Left cardiac atrium (tissue), 4 donors: ENCODE measurements at regions not wholly inside any gene's neighbourhood (a gene's known extent, or its start where the extent isn't known, plus 50 kb on each side); places are given as distances from the start of the nearest gene placed in this dataset.
"Not testable (repeated sequence)": the region's sequence is repeated elsewhere in the genome, so short reads cannot be mapped to it uniquely, and the experiment has no call there.

Experiments used
- ATAC-seq, 2 donors: fragments of 200-7000 bp; cut with Tn5 transposase; one replicate each; pipeline ENCODE4 v1.9.1; 2020; ENCODE audit warnings: mild to moderate bottlenecking in 2 of 2, moderate library complexity in 2 of 2
- DNase-seq: peaks from one replicate; pipeline ENCODE4 v3.0.0-alpha.2; 2020
- intact Hi-C, 2 donors: fragments of 100-400 bp; cut with DNase I; formaldehyde crosslinking; loops; one replicate each; pipeline versions ENCODE4 v1.14.1 to v1.15.1; 2022 to 2023
- donor health status: DM: no; HTN: yes; CAD: no.
- donor health status: DM: no; HTN: yes; CAD: no; lungs with severe emphysema.
- donor health status: DM: yes; HTN: yes; CAD: no.
- donor health status: Dilated cardiomyopathy.

DNA sequence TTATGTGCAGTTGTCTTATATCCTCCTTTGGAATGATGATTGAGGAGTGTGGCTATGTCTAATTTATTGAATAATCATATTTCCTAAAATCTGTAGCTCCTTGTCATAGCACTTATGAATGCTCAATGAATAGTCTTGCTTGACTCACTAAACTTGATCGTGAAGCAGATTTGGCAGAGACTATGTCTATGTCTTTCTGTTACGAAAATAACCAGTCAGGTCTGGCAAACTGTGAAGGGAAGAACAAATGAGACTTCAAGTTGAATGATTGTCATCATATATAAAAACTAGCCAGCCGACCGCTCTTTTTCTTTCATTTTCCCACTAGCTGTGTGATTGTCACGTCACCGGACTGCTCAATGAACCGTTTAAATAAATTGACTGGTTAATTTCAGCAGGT is 1303.9 kb upstream of the GJE1 start:
- ATAC-seq = no peak
- intact Hi-C loops = no loop called here
- no peak for DNase-seq

DNA sequence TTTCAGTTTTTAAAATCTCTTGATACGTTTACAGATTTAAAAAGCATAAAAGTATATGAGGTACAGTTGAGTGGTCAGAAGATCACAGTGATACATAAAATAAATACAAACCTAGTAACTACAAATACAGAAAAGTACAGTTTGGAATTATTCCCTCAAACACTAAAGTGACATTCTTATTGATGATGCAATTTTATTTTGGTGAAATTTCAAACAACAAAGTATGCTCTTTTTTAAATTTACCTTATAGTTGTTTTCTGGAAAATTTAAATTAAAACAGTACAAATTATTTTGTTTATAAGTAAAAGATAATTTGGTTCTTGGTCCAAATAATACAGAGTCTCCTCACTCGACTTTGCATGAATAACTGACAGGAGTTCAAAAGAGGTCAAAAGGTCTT is 1305.1 kb upstream of the GJE1 start:
- DNase-seq (no peak), ATAC-seq (no peak)
- intact Hi-C loops = no loop called here

DNA sequence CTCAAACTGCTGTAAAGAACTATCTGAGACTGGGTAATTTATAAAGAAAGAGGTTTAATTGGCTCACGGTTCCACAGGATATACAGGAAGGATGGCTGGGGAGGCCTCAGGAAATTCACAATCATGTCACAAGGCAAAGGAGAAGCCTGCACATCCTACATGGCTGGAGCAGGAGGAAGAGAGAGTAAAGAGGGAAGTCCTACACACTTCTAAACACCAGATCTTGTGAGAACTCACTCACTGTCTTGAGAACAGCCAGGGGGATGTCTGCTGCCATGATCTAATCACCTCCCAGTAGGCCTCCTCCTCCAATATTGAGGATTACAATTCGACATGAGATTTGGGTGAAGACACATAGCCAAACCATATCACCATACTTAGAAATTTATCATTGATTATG is 1307.0 kb upstream of the GJE1 start:
- no peak for ATAC-seq

DNA sequence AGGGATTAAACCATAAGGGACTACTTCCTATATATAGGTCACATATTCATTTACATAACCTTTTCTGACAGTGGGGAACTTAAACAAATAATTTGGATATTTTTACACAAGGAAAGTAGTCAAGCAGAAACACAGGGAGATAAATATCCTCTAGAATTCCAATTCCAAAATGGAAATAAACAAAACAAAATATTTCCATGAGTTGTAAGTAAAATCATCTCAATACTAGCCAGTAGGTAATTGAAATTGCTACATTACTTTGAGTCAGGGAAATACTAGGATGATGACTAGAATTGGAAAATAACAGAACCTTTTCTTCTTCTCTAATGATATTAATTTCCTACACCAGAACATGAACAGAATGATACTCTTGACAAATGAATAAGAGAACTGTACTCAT is 1308.1 kb upstream of the GJE1 start:
- intact Hi-C loops = no loop called here
- DNase-seq (no peak), ATAC-seq (no peak)

More for the DNA sequence above, 1307.0 kb upstream of the GJE1 start:
- intact Hi-C loops = no loop called here
- no peak for DNase-seq

DNA sequence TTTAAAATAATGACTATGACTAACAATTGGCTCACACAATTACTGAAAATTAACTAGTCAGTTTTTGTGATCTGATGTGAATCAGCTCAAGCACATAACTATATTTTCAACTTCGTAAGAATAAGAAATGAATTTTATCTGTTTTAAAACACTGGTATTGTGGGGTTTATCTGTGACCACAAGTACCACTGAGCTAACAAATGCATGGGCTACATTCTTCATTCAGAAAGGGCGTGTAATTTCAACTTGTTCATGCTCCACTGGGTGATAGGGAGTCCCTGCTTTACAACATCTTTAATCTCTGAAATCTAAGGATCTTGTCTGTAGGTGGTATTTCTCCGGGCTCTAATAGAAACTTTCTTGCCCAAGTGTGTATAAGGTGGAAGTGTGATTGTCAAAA is 1311.5 kb upstream of the GJE1 start:
- intact Hi-C loops = no loop called here
- DNase-seq (no peak), ATAC-seq (no peak)

DNA sequence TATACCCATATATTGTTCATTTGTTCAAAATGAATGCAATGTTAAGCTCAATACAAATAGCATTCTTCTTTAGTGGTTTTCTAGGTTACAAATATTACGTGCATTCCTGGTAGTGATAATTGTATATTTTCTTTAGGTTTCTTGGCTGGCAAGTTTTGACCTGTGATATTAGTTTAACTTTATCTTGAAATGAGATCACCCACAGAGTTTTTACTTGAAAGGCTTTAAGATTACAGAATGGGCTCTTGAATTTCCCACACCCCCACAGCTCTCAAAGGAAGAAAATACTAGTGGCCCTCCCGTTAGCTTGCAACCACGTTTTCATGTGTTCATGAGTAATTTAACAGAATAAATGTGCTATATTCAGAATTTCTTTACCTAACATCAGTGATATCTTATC is 1315.5 kb upstream of the GJE1 start:
- intact Hi-C loops = no loop called here
- DNase-seq = no peak

DNA sequence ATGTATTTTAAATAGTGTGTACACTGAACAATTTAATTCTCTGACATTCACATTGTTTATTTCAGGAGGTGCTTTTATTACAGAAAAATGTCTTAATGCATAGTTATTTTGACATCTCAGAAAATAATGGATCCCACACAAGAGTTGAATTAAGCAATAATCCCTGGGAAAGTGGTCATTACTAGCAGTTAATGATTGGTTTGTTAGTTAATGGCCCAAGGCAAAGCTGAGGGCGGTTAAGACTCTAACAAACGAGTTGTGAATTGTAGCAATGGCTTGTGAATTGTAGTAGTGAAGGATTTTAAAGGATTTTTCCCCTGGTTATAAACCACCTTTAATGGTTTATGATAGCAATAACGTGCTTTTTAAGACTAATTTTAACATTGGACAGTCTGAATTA is 1316.0 kb upstream of the GJE1 start:
- no peak for DNase-seq
- no peak for ATAC-seq
- intact Hi-C loops = no loop called here

More for the DNA sequence above, 1315.5 kb upstream of the GJE1 start:
- no peak for ATAC-seq

DNA sequence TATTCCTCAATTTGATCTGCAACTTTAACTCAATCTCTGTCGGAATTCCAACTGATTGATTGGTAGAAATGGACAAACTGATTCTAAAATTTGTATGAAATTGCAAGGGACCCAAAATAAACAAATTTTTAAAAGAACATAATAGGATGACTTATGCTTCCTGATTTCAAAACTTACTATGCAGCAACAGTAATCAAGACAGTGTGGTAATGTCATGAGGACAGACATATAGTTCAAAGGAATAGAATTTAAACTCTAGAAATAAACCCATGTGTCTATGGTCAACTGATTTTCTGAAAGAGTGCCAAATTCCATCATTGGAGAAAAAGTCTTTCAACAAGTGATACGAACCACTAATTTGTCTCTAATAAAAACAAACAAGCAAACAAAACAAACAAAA is 1320.1 kb upstream of the GJE1 start:
- no peak for ATAC-seq
- intact Hi-C loops = no loop called here
- no peak for DNase-seq

DNA sequence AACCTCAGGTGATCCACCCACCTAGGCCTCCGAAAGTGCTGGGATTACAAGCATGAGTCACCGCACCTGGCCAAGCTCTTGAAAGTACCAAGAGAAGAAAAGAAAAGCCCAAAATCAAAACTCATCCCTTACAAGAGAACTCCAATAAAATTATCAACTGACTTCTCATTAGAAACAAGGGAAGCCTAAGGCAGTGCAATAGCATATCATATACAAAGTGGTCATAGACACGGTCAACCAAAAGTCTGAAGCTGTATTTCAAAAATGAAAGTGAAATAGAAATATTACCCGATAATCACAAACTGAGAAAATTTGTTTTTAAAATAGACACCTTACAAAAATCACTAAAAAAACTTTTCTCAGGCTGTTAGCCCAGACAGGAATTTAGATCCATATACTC is 1321.1 kb upstream of the GJE1 start:
- intact Hi-C loops = no loop called here
- no peak for ATAC-seq
- DNase-seq = no peak

DNA sequence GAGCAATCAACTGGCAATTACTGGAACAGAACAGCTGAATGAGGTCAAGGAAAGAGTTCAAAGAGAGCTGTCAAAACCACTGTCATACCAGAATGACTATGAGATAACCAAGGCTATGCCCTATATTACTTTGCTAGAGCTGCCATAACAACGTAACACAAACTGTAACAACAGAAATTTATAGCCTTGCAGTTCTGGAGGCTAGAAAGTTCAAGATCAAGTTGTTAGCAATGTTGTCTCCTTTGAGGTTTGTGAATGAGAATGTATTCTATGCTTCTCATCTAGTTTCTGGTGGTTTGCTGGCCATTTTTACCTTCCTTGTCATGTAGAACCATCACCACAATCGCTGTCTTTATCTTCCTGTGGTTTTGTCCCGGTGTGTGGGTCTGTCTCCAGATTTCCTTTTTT is 1323.0 kb upstream of the GJE1 start:
- DNase-seq (no peak), ATAC-seq (no peak)
- intact Hi-C loops = no loop called here

DNA sequence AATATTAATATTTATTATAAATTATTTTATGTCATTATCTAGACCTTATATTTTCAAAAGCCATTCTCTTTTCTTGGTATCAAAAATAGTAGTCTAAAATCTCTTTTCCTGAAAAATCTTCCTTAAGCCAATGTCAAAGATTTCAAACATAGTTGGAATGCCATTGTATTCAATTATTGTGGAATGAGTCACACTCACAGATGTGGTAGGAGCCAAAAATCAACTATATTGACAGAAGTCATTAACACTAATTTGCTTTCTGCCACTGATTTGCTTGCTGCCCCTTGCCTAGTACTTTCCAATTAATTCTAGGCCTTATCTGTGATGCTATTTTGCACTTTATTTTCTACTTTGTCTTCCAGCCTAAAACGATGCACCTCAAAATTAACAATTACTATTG is 1326.3 kb upstream of the GJE1 start:
- no peak for DNase-seq
- no peak for ATAC-seq
- intact Hi-C loops = no loop called here

DNA sequence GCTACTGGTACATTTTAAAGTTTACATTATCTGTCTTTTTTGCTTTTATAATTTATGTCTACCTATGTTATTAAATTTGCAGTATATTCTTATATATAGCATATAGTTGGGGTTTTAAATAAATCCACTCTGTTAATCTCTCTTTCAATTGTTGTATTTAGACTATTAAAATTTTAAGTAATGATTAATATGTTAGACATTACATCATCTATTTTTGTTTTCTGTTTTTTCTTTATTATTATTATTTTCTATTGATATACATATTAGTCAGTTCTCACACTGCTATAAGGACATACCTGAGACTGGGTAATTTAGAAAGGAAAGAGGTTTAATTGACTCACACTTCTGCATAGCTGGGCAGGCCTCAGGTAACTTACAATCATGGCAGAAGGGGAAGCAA is 1338.2 kb upstream of the GJE1 start:
- ATAC-seq (no peak), DNase-seq (no peak)
- intact Hi-C loops = no loop called here

DNA sequence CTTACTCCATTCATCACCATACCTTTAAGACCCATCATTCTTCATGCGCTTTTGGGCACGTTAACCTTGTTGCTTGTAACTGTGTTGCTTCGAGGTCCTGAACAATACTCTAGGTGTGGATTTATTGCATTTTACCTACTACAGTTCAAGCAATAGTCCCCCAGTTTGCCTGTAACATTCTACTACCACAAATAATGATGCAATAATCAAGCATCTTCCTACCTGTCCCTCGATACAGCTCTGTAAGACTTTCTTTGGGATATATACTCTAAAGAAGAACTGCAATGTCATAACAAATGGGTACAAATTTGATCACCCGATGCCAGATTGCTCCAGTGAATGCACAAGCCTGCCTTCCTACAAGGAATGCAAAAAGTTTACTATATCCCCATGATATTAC is 1342.6 kb upstream of the GJE1 start:
- no peak for ATAC-seq
- intact Hi-C loops = no loop called here
- DNase-seq = no peak

DNA sequence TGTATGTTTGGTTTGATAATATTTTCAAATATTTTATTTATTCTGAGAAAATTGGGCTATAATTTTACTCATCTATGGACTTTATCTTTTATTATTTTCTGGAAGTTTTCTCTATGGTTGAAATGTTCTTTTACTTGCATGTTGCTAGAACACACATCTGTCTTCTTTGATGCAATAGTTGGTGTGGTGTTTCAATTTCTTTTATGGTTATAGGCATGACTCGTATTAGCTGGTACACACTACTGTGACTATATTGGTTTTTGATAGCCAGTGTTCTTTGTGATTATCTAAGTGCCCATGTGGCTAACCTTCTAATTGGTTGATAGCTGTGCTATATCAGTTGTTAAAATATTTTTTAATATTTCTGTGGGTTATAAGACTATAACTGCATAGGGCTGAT is 1343.3 kb upstream of the GJE1 start:
- ATAC-seq = no peak

DNA sequence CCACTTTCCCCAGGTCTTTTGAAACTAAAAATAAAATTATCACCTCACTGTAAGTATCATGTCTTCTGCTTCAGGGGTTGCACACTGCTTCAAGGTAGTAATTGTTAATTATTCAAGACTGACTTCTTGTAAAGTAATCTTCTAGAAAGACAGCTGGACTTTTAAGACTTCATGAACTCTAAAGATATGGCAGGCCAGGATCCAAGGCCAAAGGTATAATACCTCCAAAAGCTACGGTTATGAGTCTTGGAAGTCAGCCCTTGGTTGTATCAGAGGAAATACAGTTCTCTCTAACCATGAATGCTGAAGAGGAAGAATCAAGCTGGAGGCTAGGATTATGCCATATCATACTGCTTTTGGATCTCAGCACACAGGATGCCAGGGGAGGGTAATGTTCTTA is 1346.8 kb upstream of the GJE1 start:
- ATAC-seq (no peak), DNase-seq (no peak)
- intact Hi-C loops = no loop called here

More for the DNA sequence above, 1343.3 kb upstream of the GJE1 start:
- DNase-seq = no peak
- intact Hi-C loops = no loop called here

DNA sequence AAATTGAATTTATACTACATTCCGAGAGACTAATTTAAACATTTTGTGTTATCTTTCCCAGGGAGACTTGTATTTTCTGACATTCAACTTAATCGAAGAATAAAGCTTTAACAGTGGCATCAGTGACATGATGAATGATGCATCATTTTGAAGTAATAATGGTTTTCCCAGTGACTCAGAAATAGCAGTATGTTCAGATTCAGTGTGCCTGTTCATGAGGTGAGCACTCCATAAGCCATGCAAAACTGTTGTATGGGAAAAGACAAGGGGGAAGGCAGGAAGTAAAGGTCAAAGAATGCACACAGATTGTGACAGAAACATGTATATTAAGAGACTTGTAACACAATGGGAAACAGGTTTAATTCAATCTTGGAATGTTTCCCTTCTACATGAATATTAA is 1348.2 kb upstream of the GJE1 start:
- ATAC-seq = no peak
- intact Hi-C loops = no loop called here
- DNase-seq = no peak

DNA sequence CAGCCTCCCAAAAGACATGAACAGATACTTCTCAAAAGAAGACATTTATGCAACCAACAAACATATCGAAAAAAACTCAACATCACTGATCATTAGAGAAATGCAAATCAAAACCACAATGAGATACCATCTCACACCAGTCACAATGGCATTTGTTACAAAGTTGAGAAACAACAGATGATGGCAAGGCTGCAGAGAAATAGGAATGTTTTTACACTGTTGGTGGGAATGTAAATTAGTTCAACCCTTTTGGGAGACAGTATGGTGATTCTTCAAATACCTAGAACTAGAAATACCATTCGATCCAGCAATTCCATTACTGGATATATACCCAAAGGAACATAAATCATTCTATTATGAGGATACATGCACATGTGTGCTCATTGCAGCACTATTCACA is 1349.2 kb upstream of the GJE1 start:
- ATAC-seq, intact Hi-C loops, DNase-seq: not testable (repeated sequence)

DNA sequence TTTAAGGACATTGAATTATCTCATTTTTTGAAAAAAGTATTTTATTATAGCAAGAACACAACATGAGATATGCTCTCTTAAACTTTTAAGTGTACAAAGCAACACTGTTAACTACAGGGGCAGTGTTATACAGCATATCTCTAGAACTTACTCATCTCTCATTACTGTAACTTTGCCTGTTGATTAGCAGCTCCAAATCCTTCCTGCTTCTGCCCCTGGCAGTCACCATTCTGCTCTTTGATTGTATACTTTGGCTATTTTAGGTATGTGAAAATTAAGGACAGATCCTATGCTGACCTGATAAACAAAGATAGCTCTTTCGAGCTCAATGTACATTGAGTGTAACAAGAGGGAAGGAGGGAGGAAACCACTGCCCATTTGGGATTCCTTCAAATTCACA is 1349.8 kb upstream of the GJE1 start:
- no peak for DNase-seq
- ATAC-seq = no peak
- intact Hi-C loops = no loop called here

DNA sequence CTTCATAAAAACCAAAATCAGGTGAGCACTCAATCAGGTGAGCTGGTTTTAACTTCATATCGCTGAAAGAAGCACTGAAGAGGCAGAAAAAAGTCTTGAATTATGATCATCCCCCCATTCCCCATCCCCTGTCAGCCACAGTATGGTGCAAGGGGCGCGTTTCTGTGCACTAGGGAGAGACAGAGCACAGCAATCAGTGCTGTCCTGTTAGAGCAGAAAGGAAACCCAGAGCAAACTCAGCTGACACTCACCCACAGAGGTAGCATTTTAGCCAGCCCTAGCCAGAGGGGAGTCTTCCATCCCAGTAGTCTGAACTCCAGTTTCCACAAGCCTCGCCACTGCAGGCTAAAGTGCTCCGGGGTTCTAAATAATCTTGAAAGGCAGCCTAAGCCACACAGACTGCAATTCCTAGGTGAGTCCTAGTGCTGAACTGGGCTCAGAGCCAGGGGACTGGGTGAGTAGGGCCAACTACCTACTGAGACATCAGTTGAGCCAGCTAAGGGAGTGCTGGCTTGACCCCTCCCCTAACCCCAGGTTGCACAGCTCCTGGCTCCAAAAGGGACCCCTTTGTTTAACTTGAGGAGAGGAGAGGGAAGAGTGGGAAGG is 1352.6 kb upstream of the GJE1 start:
- DNase-seq = peak; percentile 18
- intact Hi-C loops = no loop called here
- ATAC-seq = no peak

DNA sequence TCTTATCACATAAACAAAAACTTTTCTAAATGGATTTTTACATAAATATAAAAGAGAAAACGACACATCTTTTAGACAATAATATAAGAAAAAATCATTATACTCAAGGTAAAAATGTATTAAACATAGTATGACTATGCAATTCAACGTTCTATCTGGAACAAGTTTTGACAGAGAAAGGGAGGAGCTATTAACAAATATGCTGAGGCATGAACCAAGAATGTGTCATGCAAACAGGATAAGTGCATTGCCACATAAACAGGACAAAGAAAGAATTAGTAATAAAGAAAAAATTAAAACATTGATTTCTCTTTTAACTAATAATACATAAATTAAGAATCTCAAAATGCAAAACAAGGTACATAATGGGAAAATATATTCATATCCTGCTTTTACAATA is 1353.4 kb upstream of the GJE1 start:
- intact Hi-C loops = no loop called here

DNA sequence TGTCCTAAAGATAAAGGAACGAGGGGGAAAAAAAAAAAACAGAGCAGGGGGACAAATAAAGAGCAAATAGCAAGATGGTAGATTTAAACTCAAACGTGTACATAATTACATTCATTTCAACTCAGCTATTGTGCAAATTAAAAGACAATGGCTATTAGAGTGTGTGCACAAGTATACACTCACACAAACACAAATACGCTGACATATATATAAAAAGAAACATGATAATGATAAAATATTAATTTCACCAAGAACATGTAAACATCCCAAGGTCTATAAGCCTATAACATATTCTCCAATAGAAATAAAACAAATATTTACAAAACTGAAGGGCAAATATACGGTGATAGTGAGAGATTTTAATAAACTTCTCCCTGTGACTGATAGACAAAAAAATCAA is 1354.9 kb upstream of the GJE1 start:
- no peak for ATAC-seq
- intact Hi-C loops = no loop called here
- DNase-seq = no peak

More for the DNA sequence above, 1353.4 kb upstream of the GJE1 start:
- no peak for ATAC-seq
- no peak for DNase-seq

DNA sequence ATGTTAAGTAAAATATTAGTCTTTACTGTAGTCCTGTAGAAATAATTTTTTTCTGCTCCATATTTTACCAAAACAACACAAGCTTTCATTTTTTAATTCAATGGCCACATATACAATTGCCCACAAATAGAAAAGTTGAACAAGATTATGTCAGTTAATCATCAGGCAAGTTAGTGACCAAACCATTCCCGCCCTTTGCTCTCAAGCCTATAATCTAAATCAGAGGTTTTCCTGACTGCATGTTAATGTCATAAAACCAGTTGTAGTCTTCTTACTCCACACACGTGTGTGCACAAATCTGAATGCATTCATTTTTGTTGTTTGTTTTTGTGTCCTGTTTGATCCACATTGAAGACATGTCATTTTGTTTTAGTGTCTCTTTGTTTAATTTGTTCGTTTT is 1357.7 kb upstream of the GJE1 start:
- ATAC-seq (no peak), DNase-seq (no peak)
- intact Hi-C loops = no loop called here
